ENCODE measurements at regions not wholly inside any gene's neighbourhood (a gene's known extent, or its start where the extent isn't known, plus 50 kb on each side); places are given as distances from the start of the nearest gene placed in this dataset.

DNA sequence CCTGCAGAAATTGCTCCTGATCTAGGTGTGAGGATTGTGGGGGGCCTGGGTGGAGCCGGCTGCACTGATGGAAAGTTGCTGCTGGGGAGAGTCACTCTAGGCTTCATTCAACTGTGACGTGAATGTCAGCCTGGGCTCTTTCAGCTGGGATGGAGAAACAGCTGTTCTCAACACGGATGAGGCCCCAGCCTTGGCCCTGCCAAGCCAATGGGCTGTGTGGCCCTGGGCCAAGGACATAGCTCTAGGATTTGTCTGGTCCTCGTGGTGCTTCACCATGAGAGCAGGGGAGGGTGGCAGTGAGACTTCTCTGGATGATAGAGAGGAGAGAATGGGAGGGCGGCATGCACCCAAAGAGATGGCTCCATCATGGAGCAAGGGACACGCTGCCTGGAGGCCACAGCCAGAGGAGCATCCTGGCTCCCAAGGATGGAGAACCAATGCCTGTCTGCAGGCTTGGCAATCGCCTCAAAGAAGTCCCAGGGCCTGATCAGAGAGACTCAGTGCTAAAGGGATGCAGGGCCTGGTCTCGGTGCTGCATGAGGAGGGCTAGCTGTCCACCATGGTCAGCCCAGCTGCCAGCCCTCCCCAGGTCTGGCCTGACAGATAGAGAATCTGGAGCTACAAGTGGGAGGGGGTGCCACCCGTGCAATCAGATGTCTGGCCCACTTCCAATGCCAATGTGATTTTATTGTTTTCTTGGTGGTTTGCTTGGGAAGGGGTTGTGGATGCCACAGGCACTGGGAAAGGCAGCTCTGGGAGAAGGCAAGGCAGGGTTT is 141.0 kb downstream of the GADD45G start:
- TF ChIP-seq, protein P1, sequence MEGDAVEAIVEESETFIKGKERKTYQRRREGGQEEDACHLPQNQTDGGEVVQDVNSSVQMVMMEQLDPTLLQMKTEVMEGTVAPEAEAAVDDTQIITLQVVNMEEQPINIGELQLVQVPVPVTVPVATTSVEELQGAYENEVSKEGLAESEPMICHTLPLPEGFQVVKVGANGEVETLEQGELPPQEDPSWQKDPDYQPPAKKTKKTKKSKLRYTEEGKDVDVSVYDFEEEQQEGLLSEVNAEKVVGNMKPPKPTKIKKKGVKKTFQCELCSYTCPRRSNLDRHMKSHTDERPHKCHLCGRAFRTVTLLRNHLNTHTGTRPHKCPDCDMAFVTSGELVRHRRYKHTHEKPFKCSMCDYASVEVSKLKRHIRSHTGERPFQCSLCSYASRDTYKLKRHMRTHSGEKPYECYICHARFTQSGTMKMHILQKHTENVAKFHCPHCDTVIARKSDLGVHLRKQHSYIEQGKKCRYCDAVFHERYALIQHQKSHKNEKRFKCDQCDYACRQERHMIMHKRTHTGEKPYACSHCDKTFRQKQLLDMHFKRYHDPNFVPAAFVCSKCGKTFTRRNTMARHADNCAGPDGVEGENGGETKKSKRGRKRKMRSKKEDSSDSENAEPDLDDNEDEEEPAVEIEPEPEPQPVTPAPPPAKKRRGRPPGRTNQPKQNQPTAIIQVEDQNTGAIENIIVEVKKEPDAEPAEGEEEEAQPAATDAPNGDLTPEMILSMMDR (conservative IDR thresholded peaks at IDR 0.05; ENCODE audit: low read depth in 2 of 2) = no peak
- TF ChIP-seq EZH2 (IDR thresholded peaks at IDR 0.05; ENCODE audit: low read depth, unreplicated experiment) = no peak
- TF ChIP-seq CREB1 (CRISPR knock-in tag; IDR thresholded peaks at IDR 0.05; ENCODE audit: low read depth) = no peak
- no peak for TF ChIP-seq EZH2phosphoT487 (IDR thresholded peaks at IDR 0.05; ENCODE audit: unreplicated experiment)
- TF ChIP-seq POLR2AphosphoS5 (IDR thresholded peaks at IDR 0.05; ENCODE audit: low read depth) = no peak
- TF ChIP-seq, protein P2, sequence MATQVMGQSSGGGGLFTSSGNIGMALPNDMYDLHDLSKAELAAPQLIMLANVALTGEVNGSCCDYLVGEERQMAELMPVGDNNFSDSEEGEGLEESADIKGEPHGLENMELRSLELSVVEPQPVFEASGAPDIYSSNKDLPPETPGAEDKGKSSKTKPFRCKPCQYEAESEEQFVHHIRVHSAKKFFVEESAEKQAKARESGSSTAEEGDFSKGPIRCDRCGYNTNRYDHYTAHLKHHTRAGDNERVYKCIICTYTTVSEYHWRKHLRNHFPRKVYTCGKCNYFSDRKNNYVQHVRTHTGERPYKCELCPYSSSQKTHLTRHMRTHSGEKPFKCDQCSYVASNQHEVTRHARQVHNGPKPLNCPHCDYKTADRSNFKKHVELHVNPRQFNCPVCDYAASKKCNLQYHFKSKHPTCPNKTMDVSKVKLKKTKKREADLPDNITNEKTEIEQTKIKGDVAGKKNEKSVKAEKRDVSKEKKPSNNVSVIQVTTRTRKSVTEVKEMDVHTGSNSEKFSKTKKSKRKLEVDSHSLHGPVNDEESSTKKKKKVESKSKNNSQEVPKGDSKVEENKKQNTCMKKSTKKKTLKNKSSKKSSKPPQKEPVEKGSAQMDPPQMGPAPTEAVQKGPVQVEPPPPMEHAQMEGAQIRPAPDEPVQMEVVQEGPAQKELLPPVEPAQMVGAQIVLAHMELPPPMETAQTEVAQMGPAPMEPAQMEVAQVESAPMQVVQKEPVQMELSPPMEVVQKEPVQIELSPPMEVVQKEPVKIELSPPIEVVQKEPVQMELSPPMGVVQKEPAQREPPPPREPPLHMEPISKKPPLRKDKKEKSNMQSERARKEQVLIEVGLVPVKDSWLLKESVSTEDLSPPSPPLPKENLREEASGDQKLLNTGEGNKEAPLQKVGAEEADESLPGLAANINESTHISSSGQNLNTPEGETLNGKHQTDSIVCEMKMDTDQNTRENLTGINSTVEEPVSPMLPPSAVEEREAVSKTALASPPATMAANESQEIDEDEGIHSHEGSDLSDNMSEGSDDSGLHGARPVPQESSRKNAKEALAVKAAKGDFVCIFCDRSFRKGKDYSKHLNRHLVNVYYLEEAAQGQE (IDR thresholded peaks at IDR 0.05; ENCODE audit: unreplicated experiment) = no peak
- TF ChIP-seq ZNF114 (CRISPR knock-in tag; IDR thresholded peaks at IDR 0.05) = no peak
- TF ChIP-seq, protein P3, sequence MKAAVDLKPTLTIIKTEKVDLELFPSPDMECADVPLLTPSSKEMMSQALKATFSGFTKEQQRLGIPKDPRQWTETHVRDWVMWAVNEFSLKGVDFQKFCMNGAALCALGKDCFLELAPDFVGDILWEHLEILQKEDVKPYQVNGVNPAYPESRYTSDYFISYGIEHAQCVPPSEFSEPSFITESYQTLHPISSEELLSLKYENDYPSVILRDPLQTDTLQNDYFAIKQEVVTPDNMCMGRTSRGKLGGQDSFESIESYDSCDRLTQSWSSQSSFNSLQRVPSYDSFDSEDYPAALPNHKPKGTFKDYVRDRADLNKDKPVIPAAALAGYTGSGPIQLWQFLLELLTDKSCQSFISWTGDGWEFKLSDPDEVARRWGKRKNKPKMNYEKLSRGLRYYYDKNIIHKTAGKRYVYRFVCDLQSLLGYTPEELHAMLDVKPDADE (IDR thresholded peaks at IDR 0.05) = no peak
- no peak for TF ChIP-seq STAT1 (IDR thresholded peaks at IDR 0.05; ENCODE audit: unreplicated experiment)
- no peak for TF ChIP-seq NANOG (IDR thresholded peaks at IDR 0.05; ENCODE audit: borderline replicate concordance)
- no peak for TF ChIP-seq JUNB (IDR thresholded peaks at IDR 0.05; ENCODE audit: unreplicated experiment)

All from GM23338 (cell line).